ENCODE measurements at regions not wholly inside any gene's neighbourhood (a gene's known extent, or its start where the extent isn't known, plus 50 kb on each side); places are given as distances from the start of the nearest gene placed in this dataset.

- no peak for TF ChIP-seq CTCF (IDR thresholded peaks at IDR 0.05)
- no peak for TF ChIP-seq EP300 (IDR thresholded peaks at IDR 0.05; ENCODE audit: low read depth)
- no peak for TF ChIP-seq POLR2A (IDR thresholded peaks at IDR 0.05)
- no peak for TF ChIP-seq POLR2AphosphoS5 (IDR thresholded peaks at IDR 0.05)
These were observed 329.7 kb downstream of the TMEM121 start for GRCh38 chr14:105855893-105856675.
